ENCODE measurements at regions not wholly inside any gene's neighbourhood (a gene's known extent, or its start where the extent isn't known, plus 50 kb on each side); places are given as distances from the start of the nearest gene placed in this dataset.

DNA sequence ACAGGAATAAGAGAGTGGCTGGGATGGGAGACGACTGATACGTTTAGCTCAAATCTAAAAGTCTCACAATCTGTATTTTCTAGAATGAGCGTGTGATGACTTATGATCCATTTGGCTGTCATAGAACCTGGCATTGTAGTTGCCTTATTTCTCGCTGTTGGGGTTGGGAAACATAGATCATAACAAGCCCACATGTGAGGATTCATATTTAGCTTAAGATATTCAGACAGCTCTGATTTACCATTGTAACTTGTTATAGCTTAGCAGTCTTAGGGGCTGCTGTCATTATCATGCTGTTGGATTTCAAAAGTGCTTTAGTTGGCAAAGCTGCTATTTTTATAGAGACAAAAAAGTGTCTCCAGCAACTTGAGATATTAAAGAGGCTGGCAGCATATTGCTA is 871.3 kb downstream of the ZPLD1 start:
- H3K4me3 ChIP-seq (ENCODE audit: low read depth, low read length) = no peak overlapping the region
- TF ChIP-seq, protein P1, sequence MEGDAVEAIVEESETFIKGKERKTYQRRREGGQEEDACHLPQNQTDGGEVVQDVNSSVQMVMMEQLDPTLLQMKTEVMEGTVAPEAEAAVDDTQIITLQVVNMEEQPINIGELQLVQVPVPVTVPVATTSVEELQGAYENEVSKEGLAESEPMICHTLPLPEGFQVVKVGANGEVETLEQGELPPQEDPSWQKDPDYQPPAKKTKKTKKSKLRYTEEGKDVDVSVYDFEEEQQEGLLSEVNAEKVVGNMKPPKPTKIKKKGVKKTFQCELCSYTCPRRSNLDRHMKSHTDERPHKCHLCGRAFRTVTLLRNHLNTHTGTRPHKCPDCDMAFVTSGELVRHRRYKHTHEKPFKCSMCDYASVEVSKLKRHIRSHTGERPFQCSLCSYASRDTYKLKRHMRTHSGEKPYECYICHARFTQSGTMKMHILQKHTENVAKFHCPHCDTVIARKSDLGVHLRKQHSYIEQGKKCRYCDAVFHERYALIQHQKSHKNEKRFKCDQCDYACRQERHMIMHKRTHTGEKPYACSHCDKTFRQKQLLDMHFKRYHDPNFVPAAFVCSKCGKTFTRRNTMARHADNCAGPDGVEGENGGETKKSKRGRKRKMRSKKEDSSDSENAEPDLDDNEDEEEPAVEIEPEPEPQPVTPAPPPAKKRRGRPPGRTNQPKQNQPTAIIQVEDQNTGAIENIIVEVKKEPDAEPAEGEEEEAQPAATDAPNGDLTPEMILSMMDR (IDR thresholded peaks at IDR 0.05; ENCODE audit: borderline replicate concordance, insufficient read depth, low read depth, low read length) = no peak

DNA sequence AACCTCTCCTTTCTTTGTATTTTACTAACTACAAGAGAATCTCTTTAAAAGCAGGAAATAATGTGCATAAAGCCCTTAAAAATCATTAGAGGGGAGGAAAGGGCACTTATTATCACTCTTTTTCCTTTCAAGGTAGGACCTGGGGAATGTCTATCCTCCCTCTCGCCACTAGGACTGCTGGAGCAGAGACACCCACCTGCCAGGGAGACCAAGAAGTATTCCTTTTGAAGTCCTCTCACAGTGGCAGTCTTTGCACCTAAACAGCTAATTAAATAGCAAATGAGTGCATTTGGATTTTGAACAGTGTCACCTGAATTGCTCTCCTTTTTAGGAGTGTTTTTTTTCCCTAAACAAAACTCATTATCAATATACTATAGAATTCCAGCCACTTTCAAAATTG is 874.1 kb downstream of the ZPLD1 start:
- TF ChIP-seq, protein P1 (IDR thresholded peaks at IDR 0.05; ENCODE audit: borderline replicate concordance, insufficient read depth, low read depth, low read length) = peak; percentile 6; the same call in 1 of the 2 replicates
- no peak overlapping the region for H3K4me3 ChIP-seq (ENCODE audit: low read depth, low read length)

GRCh38 chr3:103319912-103320311 is 885.1 kb downstream of the ZPLD1 start:
- TF ChIP-seq, protein P1 (IDR thresholded peaks at IDR 0.05; ENCODE audit: borderline replicate concordance, insufficient read depth, low read depth, low read length) = no peak
- H3K4me3 ChIP-seq (ENCODE audit: low read depth, low read length) = no peak overlapping the region

GRCh38 chr3:103337179-103337845 is 902.5 kb downstream of the ZPLD1 start:
- no peak overlapping the region for H3K4me3 ChIP-seq (ENCODE audit: low read depth, low read length)
- TF ChIP-seq, protein P1 (IDR thresholded peaks at IDR 0.05; ENCODE audit: borderline replicate concordance, insufficient read depth, low read depth, low read length) = no peak

DNA sequence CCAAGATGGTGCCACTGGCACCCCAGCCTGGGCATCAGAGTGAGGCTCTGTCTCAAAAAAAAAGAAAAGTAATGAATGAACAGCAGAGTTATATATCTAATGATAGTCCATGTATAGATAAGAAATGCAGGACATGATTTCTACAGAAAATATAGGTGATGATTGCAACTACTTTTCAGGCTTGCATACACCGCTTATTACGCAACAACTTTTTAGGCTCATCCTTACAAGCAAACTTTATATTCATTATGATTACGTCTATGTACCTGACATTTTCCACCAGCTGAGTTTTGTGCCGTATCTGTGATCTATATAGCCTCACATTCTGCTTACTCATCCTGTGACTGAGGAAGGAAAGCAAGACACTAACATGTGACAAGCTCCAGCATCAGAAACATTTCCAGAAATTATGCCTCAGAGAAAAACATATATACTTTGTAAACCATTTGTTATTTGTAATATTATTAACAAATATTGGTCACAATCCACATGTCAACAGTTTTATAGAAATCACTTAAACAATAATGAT is 906.3 kb downstream of the ZPLD1 start:
- no peak overlapping the region for H3K4me3 ChIP-seq (ENCODE audit: low read depth, low read length)
- TF ChIP-seq, protein P1 (IDR thresholded peaks at IDR 0.05; ENCODE audit: borderline replicate concordance, insufficient read depth, low read depth, low read length) = no peak

DNA sequence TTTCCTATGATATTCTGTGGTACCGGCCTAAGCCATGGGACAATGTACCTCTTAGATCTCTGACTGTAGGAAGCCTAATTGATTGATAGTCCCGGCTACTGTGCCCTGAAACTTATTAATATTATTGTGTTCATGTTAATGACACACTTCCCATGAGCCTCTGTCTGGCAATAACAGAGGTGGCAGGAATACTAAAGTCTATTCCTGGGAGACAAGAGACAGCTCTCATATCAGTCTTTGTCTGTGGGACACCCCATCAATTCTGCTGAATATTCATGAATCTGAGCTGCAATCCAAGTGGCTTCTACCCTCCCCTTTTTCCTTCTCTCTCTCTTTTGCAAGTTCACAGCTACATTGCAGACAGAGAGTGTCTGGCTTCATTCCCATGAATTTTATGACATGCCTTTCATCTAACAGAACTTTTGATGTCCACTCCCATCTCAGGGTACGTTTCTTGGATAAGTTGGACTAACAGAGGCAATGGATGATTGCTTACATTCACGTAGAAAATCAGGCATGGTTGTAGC is 907.5 kb downstream of the ZPLD1 start:
- TF ChIP-seq, protein P1 (IDR thresholded peaks at IDR 0.05; ENCODE audit: borderline replicate concordance, insufficient read depth, low read depth, low read length) = no peak
- no peak overlapping the region for H3K4me3 ChIP-seq (ENCODE audit: low read depth, low read length)

- no peak overlapping the region for H3K4me3 ChIP-seq (ENCODE audit: low read depth, low read length)
- TF ChIP-seq, protein P1 (IDR thresholded peaks at IDR 0.05; ENCODE audit: borderline replicate concordance, insufficient read depth, low read depth, low read length) = no peak
Measured at GRCh38 chr3:103349760-103350159, 914.9 kb downstream of the ZPLD1 start.
